Putamen (tissue), 1 donor: ENCODE measurements at regions not wholly inside any gene's neighbourhood (a gene's known extent, or its start where the extent isn't known, plus 50 kb on each side); places are given as distances from the start of the nearest gene placed in this dataset.
A peak's percentile ranks its signal among the peaks of the same experiment; 100 is the strongest.
"Not testable (repeated sequence)": the region's sequence is repeated elsewhere in the genome, so short reads cannot be mapped to it uniquely, and the experiment has no call there.

Experiments used
- DNase-seq: peaks from one replicate; pipeline ENCODE4 v3.0.0-alpha.2; 2016; ENCODE audit warnings: low spot score

GRCh38 chr6:17012421-17013225, 89.2 kb upstream of the STMND1 start:
- peak; percentile 53 for DNase-seq

- no peak for DNase-seq
Observed at GRCh38 chr6:17011985-17012384, 89.9 kb upstream of the STMND1 start.

- no peak for DNase-seq
Observed at GRCh38 chr6:17007749-17008148, 94.1 kb upstream of the STMND1 start.

GRCh38 chr6:17006543-17006942, 95.3 kb upstream of the STMND1 start:
- DNase-seq, result no peak

GRCh38 chr6:17004269-17004668, 97.6 kb upstream of the STMND1 start:
- DNase-seq, result peak; percentile 73

GRCh38 chr6:17002123-17002522, 99.7 kb upstream of the STMND1 start:
- DNase-seq, result no peak

- DNase-seq, result no peak
Observed at GRCh38 chr6:17001188-17001587, 100.7 kb upstream of the STMND1 start.

- DNase-seq, result no peak
Observed at GRCh38 chr6:16999491-17000436, 102.1 kb upstream of the STMND1 start.

- no peak for DNase-seq
Observed at GRCh38 chr6:16998461-16998860, 103.4 kb upstream of the STMND1 start.

- DNase-seq, result no peak
Observed at GRCh38 chr6:16995511-16996250, 106.2 kb upstream of the STMND1 start.

- no peak for DNase-seq
Observed at GRCh38 chr6:16993396-16993795, 108.5 kb upstream of the STMND1 start.

- DNase-seq, result no peak
Observed at GRCh38 chr6:16991981-16992629, 109.7 kb upstream of the STMND1 start.

- DNase-seq, result not testable (repeated sequence)
Observed at GRCh38 chr6:16989976-16990375, 111.9 kb upstream of the STMND1 start.

- DNase-seq, result no peak
Observed at GRCh38 chr6:16989382-16989781, 112.5 kb upstream of the STMND1 start.

GRCh38 chr6:16987996-16988395, 113.9 kb upstream of the STMND1 start:
- no peak for DNase-seq

- no peak for DNase-seq
Observed at GRCh38 chr6:16985513-16986284, 116.2 kb upstream of the STMND1 start.

- peak; percentile 12 for DNase-seq
Observed at GRCh38 chr6:16982807-16983206, 119.0 kb upstream of the STMND1 start.

GRCh38 chr6:16979677-16980370, 122.0 kb upstream of the STMND1 start:
- DNase-seq, result no peak

GRCh38 chr6:16978686-16979085, 123.2 kb upstream of the STMND1 start:
- DNase-seq, result no peak
